ENCODE measurements at regions not wholly inside any gene's neighbourhood (a gene's known extent, or its start where the extent isn't known, plus 50 kb on each side); places are given as distances from the start of the nearest gene placed in this dataset.
"Not testable (repeated sequence)": the region's sequence is repeated elsewhere in the genome, so short reads cannot be mapped to it uniquely, and the experiment has no call there.

GRCh38 chr10:9147475-9147874, 1093.0 kb downstream of the GATA3 start:
- TF ChIP-seq CTCF (conservative IDR thresholded peaks at IDR 0.05; ENCODE audit: control insufficient read depth, insufficient read depth, low read depth, low read length): no peak

GRCh38 chr10:9149134-9149533, 1094.6 kb downstream of the GATA3 start:
- no peak for TF ChIP-seq CTCF (conservative IDR thresholded peaks at IDR 0.05; ENCODE audit: control insufficient read depth, insufficient read depth, low read depth, low read length)
- DNase-seq (ENCODE audit: low read depth): no peak
- H3K4me3 ChIP-seq (ENCODE audit: control insufficient read depth, low read depth, low read length): no peak overlapping the region

More at GRCh38 chr10:9147475-9147874, 1093.0 kb downstream of the GATA3 start:
- H3K4me3 ChIP-seq (ENCODE audit: control insufficient read depth, low read depth, low read length): no peak overlapping the region
- DNase-seq (ENCODE audit: low read depth): no peak

GRCh38 chr10:9153057-9153456, 1098.6 kb downstream of the GATA3 start:
- H3K4me3 ChIP-seq (ENCODE audit: control insufficient read depth, low read depth, low read length); DNase-seq (ENCODE audit: low read depth): not testable (repeated sequence)

- no peak for DNase-seq (ENCODE audit: low read depth)
- no peak overlapping the region for H3K4me3 ChIP-seq (ENCODE audit: control insufficient read depth, low read depth, low read length)
- no peak for TF ChIP-seq CTCF (conservative IDR thresholded peaks at IDR 0.05; ENCODE audit: control insufficient read depth, insufficient read depth, low read depth, low read length)
Measured at GRCh38 chr10:9157656-9158055, 1103.2 kb downstream of the GATA3 start.

GRCh38 chr10:9158675-9159074, 1104.2 kb downstream of the GATA3 start:
- no peak overlapping the region for H3K4me3 ChIP-seq (ENCODE audit: control insufficient read depth, low read depth, low read length)
- DNase-seq (ENCODE audit: low read depth): no peak
- TF ChIP-seq CTCF (conservative IDR thresholded peaks at IDR 0.05; ENCODE audit: control insufficient read depth, insufficient read depth, low read depth, low read length): no peak

GRCh38 chr10:9160275-9160674, 1105.8 kb downstream of the GATA3 start:
- no peak for DNase-seq (ENCODE audit: low read depth)
- no peak for TF ChIP-seq CTCF (conservative IDR thresholded peaks at IDR 0.05; ENCODE audit: control insufficient read depth, insufficient read depth, low read depth, low read length)
- no peak overlapping the region for H3K4me3 ChIP-seq (ENCODE audit: control insufficient read depth, low read depth, low read length)

GRCh38 chr10:9163699-9164098, 1109.2 kb downstream of the GATA3 start:
- no peak overlapping the region for H3K4me3 ChIP-seq (ENCODE audit: control insufficient read depth, low read depth, low read length)
- no peak for TF ChIP-seq CTCF (conservative IDR thresholded peaks at IDR 0.05; ENCODE audit: control insufficient read depth, insufficient read depth, low read depth, low read length)
- no peak for DNase-seq (ENCODE audit: low read depth)
